ENCODE measurements at regions not wholly inside any gene's neighbourhood (a gene's known extent, or its start where the extent isn't known, plus 50 kb on each side); places are given as distances from the start of the nearest gene placed in this dataset.
A peak's percentile ranks its signal among the peaks of the same experiment; 100 is the strongest.

DNA sequence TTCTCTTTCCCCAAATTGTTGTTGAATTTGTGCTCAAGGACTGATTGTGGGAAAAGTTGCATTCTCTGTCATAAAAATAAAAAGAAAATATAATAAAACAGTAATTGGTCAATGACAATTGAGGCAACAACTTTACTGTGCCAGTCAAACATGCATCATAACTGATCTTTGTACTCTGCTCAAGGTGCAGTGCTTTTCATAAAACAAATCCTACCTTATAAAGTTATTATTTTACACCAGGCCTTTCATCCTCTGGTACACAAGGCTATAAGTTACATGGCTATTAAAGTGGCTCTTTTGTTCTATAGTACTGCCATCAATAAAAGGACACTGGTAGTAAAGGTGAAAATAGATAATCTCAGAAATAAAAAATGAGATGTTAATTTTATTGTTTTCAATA lies 761.9 kb downstream of the SATB2 start:
- in situ Hi-C loops (cut with HindIII; ENCODE audit: low pct_unique_long_range_greater_than_20kb, low sequenced_read_pairs) = no loop called here
- no peak for TF ChIP-seq JUND (IDR thresholded peaks at IDR 0.05; ENCODE audit: low read depth)
- DNase-seq (ENCODE audit: low read depth in 1 of 2, low spot score in 1 of 2) = no peak

DNA sequence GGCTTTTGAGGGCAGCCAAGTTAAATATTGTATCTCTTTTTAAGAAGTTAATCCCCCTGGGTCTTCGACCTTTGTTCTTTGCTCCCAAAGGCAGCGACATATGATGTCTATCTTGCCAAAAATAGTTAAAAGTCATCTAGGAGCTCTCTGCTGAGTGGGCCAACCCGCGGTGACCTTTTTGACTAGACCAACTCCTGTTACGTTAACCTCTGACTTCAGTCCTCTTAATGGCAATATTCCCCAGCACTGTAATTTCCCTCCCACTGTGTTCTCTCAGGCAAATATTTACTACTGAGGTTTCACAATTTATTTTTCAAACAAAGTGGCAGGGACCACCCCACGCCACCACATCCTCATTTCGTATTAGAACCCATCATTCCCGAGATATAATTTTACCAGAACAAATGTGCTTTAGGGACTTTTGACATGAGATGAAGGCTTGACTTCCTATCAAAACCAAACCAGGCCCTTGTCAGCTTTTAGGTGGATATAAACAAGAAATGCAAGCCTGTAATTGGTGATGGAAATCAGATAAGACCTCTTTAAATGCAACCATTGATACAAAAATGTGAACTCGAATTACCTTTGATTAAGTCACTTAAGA lies 764.7 kb downstream of the SATB2 start:
- in situ Hi-C loops (cut with HindIII; ENCODE audit: low pct_unique_long_range_greater_than_20kb, low sequenced_read_pairs) = no loop called here
- TF ChIP-seq JUND (IDR thresholded peaks at IDR 0.05; ENCODE audit: low read depth) = no peak
- DNase-seq (ENCODE audit: low read depth in 1 of 2, low spot score in 1 of 2) = no peak

DNA sequence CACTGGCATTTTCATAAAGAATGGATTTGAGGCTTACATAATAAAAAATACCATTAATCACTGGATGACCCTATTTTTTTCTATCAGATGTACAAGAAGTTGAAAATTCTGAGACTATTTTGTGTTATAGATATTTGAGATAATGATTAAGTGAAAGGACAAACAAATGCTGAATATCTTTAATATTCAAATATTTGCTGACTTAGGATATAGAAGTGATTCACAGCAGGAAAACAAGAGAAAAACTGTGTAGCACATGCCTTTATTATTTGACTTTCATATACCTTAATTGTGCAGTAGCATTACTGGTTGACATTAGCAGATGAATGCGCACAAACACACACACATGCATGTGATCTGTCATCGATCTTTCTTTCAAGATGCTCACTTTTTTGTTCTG lies 766.5 kb downstream of the SATB2 start:
- in situ Hi-C loops (cut with HindIII; ENCODE audit: low pct_unique_long_range_greater_than_20kb, low sequenced_read_pairs) = no loop called here
- no peak for DNase-seq (ENCODE audit: low read depth in 1 of 2, low spot score in 1 of 2)
- TF ChIP-seq JUND (IDR thresholded peaks at IDR 0.05; ENCODE audit: low read depth) = no peak

DNA sequence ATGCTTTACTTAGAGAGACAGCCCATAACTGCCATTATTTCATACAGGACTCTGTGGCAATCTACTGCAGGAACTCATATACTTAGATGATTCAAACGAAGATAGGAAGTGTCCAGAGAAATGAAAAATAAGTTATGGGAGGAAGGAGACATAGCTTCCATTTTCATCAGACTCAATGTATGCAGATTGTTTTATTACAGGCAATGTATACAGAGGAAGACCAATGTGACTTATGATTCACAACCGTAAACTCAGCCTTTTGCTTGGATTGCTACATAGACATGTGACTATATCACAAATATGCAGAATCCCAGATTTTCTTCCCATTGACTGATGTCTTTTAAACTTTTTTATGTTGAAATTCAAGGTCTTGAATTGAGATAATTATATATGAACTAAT lies 793.4 kb downstream of the SATB2 start:
- no peak for TF ChIP-seq JUND (IDR thresholded peaks at IDR 0.05; ENCODE audit: low read depth)
- DNase-seq (ENCODE audit: low read depth in 1 of 2, low spot score in 1 of 2) = no peak
- in situ Hi-C loops (cut with HindIII; ENCODE audit: low pct_unique_long_range_greater_than_20kb, low sequenced_read_pairs) = no loop called here

DNA sequence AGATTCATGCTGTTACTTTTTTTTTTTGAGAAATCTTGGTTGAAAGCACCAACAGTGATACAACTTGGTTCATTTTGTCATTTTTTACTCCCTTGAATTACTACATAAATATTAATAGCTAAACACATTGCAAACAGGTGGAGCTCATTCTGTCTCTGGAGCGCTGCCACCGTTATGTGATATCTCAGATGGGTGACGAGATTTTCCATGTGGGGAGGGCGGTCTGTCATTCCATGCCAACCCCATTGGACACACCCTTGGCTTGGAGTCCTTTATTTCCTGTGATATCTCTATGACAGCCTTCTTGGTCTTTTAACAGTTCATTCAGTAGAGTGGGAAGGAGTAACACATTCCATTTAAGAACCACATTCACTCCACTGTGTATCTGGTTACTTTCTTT lies 794.8 kb downstream of the SATB2 start:
- DNase-seq (ENCODE audit: low read depth in 1 of 2, low spot score in 1 of 2) = no peak
- TF ChIP-seq JUND (IDR thresholded peaks at IDR 0.05; ENCODE audit: low read depth) = no peak
- in situ Hi-C loops (cut with HindIII; ENCODE audit: low pct_unique_long_range_greater_than_20kb, low sequenced_read_pairs) = no loop called here

DNA sequence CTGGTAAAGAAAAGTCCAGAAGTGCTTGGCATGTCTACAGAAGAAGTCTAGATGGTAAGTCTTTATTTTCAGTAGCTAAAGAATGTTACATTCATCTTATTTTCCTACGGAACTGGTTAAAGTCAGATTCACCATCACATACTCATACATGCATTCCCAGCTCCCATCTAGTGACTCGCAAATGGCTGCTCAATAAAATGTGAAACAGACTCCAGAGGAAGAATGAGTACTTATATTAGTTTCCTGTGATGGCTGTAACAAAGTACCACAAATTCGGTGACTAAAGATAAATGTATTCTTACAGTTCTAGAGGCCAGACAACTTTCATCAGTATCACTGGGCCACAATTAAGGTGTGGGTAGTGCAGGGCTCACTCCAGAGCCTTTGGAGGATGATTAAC lies 797.2 kb downstream of the SATB2 start:
- TF ChIP-seq JUND (IDR thresholded peaks at IDR 0.05; ENCODE audit: low read depth) = no peak
- no peak for DNase-seq (ENCODE audit: low read depth in 1 of 2, low spot score in 1 of 2)
- in situ Hi-C loops (cut with HindIII; ENCODE audit: low pct_unique_long_range_greater_than_20kb, low sequenced_read_pairs) = no loop called here

DNA sequence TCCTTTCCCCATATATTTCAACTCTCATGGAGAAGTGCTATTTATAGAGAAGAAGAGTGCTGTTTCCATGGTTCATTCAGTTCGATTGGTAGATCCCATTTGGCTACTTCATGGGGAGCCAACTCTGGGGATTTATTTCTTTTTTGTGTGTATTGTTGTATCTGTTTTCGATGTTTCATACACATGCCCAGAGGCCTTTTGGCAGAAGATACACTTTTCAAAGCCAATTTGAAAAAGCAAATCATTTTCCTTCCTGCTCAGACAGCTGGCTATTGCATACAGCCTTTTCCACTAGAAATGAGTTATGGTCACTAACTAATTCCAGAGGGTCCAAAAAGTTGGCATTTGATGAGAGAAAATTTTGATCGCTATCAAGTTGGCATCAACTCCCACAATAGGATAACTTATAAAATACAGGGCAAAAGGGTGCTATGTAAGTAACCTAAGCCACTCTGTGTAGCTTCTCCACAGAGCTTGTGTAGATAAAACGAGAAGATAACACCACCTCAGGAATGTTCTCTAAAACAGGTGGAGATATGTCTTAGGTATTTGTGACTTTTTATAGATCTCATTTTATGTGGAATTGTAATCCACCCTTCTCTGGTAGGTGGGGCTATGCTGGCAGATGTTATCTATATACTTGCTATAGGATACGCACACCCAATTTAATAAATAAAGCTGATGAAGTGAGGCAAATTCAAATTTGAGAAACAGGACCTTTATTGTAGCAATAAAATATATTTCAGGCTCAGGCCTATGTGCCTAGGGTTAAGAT lies 798.5 kb downstream of the SATB2 start:
- in situ Hi-C loops (cut with HindIII; ENCODE audit: low pct_unique_long_range_greater_than_20kb, low sequenced_read_pairs) = no loop called here
- no peak for DNase-seq (ENCODE audit: low read depth in 1 of 2, low spot score in 1 of 2)
- no peak for TF ChIP-seq JUND (IDR thresholded peaks at IDR 0.05; ENCODE audit: low read depth)

DNA sequence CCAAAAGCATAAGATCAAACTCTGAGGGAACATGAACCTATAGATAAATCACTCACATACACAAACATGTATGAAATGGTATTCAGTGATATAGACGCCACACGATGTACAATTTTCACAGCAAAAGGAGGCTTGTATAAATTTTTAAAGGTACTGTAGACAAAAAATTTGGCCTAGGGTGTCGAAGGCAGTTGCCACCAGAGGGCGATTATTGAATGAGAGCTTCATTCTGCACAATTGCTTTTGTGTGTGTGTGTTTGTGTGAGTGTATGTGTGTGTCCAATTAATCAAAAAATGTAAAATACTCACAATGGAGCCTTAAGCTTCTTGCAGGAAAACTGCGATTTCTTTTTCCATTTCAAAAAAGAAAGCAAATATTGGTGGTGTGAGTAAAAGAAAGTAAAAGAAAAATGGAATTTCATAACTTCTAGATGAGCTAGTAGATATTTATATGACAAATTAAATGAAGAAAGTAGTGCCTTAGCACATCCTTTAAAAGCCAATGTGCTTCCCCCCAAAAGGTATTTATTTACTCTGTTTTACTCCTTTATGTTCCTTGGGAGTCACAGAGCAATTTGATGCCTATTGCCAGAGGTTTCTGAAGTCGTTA lies 800.1 kb downstream of the SATB2 start:
- DNase-seq (ENCODE audit: low read depth in 1 of 2, low spot score in 1 of 2) = peak; percentile 1 to 55

DNA sequence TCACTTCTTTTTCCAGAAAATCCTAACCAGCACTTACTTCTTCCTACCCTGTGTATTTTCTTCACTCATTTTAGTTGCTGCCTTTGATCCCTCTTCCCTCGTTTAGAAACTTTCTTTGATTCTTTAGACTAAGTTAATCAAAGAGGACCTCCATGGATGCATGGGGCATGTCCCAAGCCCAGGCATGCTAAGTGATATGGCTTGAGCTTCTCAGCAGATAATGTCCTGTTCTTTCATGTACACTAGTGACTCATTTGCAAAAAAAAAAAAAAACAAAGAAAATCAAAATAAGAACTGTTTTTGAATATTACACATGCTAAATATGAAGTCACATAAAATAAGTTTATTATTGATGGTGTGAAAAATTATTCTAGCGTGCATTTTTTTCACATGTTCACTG lies 800.9 kb downstream of the SATB2 start:
- no peak for DNase-seq (ENCODE audit: low read depth in 1 of 2, low spot score in 1 of 2)
- no peak for TF ChIP-seq JUND (IDR thresholded peaks at IDR 0.05; ENCODE audit: low read depth)
- in situ Hi-C loops (cut with HindIII; ENCODE audit: low pct_unique_long_range_greater_than_20kb, low sequenced_read_pairs) = no loop called here

More for the DNA sequence above, 800.1 kb downstream of the SATB2 start:
- TF ChIP-seq JUND (IDR thresholded peaks at IDR 0.05; ENCODE audit: low read depth) = no peak
- in situ Hi-C loops (cut with HindIII; ENCODE audit: low pct_unique_long_range_greater_than_20kb, low sequenced_read_pairs) = no loop called here

DNA sequence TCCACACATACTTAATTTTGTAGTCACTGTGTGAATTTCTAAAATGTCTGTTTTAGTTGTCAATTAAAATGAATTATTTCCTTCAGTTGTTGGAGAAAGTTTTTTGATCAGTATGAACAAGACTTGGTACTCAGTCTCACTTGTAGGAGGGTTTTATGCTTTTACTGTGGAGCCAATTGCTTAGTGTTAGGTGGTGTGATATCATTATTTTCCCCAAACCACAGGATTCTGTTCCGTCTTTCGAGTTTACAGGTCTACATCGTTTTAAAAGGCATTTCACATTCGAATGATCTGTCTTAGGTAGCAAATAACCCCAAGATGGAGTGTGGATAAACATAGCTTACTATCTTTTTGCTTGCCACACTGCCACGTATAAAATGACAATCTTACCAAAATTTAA lies 803.1 kb downstream of the SATB2 start:
- DNase-seq (ENCODE audit: low read depth in 1 of 2, low spot score in 1 of 2) = no peak
- TF ChIP-seq JUND (IDR thresholded peaks at IDR 0.05; ENCODE audit: low read depth) = no peak
- in situ Hi-C loops (cut with HindIII; ENCODE audit: low pct_unique_long_range_greater_than_20kb, low sequenced_read_pairs) = no loop called here

DNA sequence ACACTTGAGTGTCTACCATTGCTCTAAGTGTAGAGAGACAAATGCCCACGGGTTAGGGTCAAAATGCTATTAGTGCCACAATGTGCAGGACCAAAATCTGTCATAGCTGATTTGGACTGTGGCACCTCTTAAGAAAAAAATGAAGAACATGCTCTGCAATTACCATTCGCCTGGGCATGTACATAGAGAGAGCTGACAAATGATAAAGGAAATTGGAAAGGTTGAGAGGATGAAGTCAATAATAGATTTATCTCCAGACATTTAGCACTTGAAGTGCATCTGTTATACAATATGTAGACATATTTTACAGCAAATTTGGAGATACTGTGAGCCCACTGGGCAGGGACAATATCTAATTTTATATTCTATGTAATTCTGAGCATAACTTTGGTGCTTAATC lies 804.4 kb downstream of the SATB2 start:
- DNase-seq (ENCODE audit: low read depth in 1 of 2, low spot score in 1 of 2) = no peak
- in situ Hi-C loops (cut with HindIII; ENCODE audit: low pct_unique_long_range_greater_than_20kb, low sequenced_read_pairs) = no loop called here
- TF ChIP-seq JUND (IDR thresholded peaks at IDR 0.05; ENCODE audit: low read depth) = no peak

DNA sequence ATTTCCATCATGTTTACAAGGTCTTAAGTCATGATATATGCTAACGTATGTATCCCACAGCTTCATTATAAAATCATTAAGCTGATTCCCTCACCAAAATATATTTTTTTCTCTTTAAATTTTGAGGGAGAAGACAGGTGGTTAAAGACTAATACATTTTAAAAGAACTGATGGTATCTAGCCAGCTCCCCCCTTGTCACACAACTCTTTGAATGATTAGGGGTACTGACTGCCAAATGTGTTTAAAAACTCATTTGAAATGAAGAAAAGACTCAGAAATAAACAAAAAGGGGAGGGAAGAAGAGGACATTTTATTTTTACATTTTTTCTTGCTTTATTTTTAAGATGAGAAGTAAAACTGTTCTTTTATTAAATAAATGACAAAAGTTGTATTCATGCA lies 805.3 kb downstream of the SATB2 start:
- TF ChIP-seq JUND (IDR thresholded peaks at IDR 0.05; ENCODE audit: low read depth) = no peak
- no peak for DNase-seq (ENCODE audit: low read depth in 1 of 2, low spot score in 1 of 2)
- in situ Hi-C loops (cut with HindIII; ENCODE audit: low pct_unique_long_range_greater_than_20kb, low sequenced_read_pairs) = no loop called here

DNA sequence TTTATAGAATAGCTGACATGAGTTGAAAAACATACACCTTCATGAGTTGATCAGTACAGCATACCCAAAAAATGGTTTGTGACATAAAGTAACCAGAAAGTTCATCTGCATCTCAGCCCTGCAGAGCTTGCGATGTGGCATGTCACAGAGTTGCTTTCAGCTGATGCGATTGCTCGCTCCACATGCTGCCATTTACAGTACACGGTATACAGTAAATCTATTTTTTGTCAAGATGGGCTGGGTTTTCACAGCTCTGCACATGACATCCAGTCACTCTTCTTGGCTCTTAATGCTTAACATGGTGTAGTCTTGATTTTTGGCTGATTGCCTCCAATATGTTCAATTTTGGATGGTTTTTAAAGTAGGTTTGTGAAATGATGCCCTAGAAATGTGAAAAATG lies 811.9 kb downstream of the SATB2 start:
- no peak for TF ChIP-seq JUND (IDR thresholded peaks at IDR 0.05; ENCODE audit: low read depth)
- in situ Hi-C loops (cut with HindIII; ENCODE audit: low pct_unique_long_range_greater_than_20kb, low sequenced_read_pairs) = no loop called here

More for the DNA sequence above, 811.9 kb downstream of the SATB2 start:
- no peak for DNase-seq (ENCODE audit: low read depth in 1 of 2, low spot score in 1 of 2)

Measured in T47D (cell line).